B cell (primary cell): ENCODE measurements at regions not wholly inside any gene's neighbourhood (a gene's known extent, or its start where the extent isn't known, plus 50 kb on each side); places are given as distances from the start of the nearest gene placed in this dataset.

Experiments used
- EZH2 ChIP-seq: IDR thresholded peaks from 2 replicates; pipeline ENCODE4 v1.6.1; 2012; ENCODE audit warnings: borderline replicate concordance, low read depth, mild to moderate bottlenecking, moderate library complexity, low read length; ENCODE audit not compliant: insufficient read depth, poor library complexity, severe bottlenecking
- TF ChIP-seq, protein P1 (sequence below): fragments of 200-600 bp; IDR thresholded peaks from one replicate; pipeline ENCODE4 v1.8.0; 2022; ENCODE audit warnings: antibody characterized with exemption, mild to moderate bottlenecking

GRCh38 chr11:92550411-92550810, 325.8 kb downstream of the FAT3 start:
- TF ChIP-seq, protein P1, sequence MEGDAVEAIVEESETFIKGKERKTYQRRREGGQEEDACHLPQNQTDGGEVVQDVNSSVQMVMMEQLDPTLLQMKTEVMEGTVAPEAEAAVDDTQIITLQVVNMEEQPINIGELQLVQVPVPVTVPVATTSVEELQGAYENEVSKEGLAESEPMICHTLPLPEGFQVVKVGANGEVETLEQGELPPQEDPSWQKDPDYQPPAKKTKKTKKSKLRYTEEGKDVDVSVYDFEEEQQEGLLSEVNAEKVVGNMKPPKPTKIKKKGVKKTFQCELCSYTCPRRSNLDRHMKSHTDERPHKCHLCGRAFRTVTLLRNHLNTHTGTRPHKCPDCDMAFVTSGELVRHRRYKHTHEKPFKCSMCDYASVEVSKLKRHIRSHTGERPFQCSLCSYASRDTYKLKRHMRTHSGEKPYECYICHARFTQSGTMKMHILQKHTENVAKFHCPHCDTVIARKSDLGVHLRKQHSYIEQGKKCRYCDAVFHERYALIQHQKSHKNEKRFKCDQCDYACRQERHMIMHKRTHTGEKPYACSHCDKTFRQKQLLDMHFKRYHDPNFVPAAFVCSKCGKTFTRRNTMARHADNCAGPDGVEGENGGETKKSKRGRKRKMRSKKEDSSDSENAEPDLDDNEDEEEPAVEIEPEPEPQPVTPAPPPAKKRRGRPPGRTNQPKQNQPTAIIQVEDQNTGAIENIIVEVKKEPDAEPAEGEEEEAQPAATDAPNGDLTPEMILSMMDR: no peak
- no peak for TF ChIP-seq EZH2
